ENCODE measurements at regions not wholly inside any gene's neighbourhood (a gene's known extent, or its start where the extent isn't known, plus 50 kb on each side); places are given as distances from the start of the nearest gene placed in this dataset.

- H3K4me3 ChIP-seq (ENCODE audit: low read depth, low read length): no peak overlapping the region
- peak; percentile 61 for DNase-seq (ENCODE audit: low read depth)
- TF ChIP-seq, protein P1, sequence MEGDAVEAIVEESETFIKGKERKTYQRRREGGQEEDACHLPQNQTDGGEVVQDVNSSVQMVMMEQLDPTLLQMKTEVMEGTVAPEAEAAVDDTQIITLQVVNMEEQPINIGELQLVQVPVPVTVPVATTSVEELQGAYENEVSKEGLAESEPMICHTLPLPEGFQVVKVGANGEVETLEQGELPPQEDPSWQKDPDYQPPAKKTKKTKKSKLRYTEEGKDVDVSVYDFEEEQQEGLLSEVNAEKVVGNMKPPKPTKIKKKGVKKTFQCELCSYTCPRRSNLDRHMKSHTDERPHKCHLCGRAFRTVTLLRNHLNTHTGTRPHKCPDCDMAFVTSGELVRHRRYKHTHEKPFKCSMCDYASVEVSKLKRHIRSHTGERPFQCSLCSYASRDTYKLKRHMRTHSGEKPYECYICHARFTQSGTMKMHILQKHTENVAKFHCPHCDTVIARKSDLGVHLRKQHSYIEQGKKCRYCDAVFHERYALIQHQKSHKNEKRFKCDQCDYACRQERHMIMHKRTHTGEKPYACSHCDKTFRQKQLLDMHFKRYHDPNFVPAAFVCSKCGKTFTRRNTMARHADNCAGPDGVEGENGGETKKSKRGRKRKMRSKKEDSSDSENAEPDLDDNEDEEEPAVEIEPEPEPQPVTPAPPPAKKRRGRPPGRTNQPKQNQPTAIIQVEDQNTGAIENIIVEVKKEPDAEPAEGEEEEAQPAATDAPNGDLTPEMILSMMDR (IDR thresholded peaks at IDR 0.05; ENCODE audit: insufficient read depth, low read length): no peak
Observed at GRCh38 chr10:89090756-89091445, 100.3 kb downstream of the FAS start.

DNA sequence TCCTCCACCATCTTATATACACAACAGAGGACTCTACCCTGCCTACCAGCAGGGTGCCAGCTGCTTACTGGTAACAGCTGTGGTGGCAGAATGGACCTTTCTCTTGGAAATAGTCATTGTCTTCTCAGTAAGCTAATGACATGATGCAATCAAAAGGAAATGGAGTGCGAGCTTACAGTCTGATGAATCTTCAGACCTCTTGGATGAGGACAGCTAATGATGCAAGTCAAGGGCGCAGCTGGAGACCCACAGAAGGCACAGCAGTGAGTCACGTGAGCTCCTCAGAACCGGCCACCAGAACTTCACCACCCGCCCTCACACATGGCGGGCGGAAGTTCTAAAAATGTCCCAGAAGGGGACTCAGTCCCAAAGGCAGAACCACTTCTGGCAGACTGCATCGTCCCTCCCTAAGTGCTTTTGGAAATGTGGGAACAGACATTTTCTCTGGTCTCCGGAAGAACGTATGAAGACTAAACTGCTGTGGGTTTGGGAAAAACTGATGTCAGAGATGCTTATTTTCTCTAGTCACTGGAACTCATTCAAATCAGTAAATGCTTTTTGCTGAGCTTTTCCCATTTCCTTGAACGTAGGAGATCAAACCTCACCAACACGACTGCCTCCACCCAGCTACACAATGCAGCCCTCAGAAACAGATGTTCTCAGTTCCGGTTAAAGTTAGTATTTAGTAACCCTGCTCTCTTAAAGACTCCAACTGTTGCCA lies 96.4 kb downstream of the FAS start:
- DNase-seq (ENCODE audit: low read depth): peak; percentile 77
- H3K4me3 ChIP-seq (ENCODE audit: low read depth, low read length): no peak overlapping the region
- TF ChIP-seq, protein P1 (IDR thresholded peaks at IDR 0.05; ENCODE audit: insufficient read depth, low read length): no peak

GRCh38 chr10:89085153-89085552 lies 94.6 kb downstream of the FAS start:
- DNase-seq (ENCODE audit: low read depth): no peak

GRCh38 chr10:89082086-89082485 lies 91.5 kb downstream of the FAS start:
- no peak overlapping the region for H3K4me3 ChIP-seq (ENCODE audit: low read depth, low read length)
- TF ChIP-seq, protein P1 (IDR thresholded peaks at IDR 0.05; ENCODE audit: insufficient read depth, low read length): no peak
- no peak for DNase-seq (ENCODE audit: low read depth)

More at GRCh38 chr10:89085153-89085552, 94.6 kb downstream of the FAS start:
- no peak overlapping the region for H3K4me3 ChIP-seq (ENCODE audit: low read depth, low read length)
- TF ChIP-seq, protein P1 (IDR thresholded peaks at IDR 0.05; ENCODE audit: insufficient read depth, low read length): no peak

- no peak for DNase-seq (ENCODE audit: low read depth)
- TF ChIP-seq, protein P1 (IDR thresholded peaks at IDR 0.05; ENCODE audit: insufficient read depth, low read length): no peak
- H3K4me3 ChIP-seq (ENCODE audit: low read depth, low read length): no peak overlapping the region
Observed at GRCh38 chr10:89080660-89081059, 90.1 kb downstream of the FAS start.

GRCh38 chr10:89079961-89080360 lies 89.4 kb downstream of the FAS start:
- TF ChIP-seq, protein P1 (IDR thresholded peaks at IDR 0.05; ENCODE audit: insufficient read depth, low read length): no peak
- no peak overlapping the region for H3K4me3 ChIP-seq (ENCODE audit: low read depth, low read length)
- no peak for DNase-seq (ENCODE audit: low read depth)
